Spleen (tissue), 11 donors: ENCODE measurements at regions not wholly inside any gene's neighbourhood (a gene's known extent, or its start where the extent isn't known, plus 50 kb on each side); places are given as distances from the start of the nearest gene placed in this dataset.

Experiments used
- DNase-seq: peaks from one replicate; pipeline ENCODE4 v3.0.0-alpha.2; 2020
- H3K27ac ChIP-seq, 8 donors: fragments of 200-600 bp; sonication (generic) in 7 of 8; 1 replicate in 4 of 8; 2 replicates in 4 of 8; pipeline versions ENCODE4 v1.5.0 to v1.8.0; 2016 to 2021; ENCODE audit warnings: inconsistent platforms in 4 of 8, mild to moderate bottlenecking in 4 of 8, moderate library complexity in 1 of 8
- H3K27me3 ChIP-seq, 7 donors: fragments of 200-600 bp; sonication (generic) in 6 of 7; replicated peaks in 1 of 7; 1 replicate in 4 of 7; 2 replicates in 3 of 7; pipeline versions ENCODE4 v1.5.0 to v1.8.0; 2016 to 2021; ENCODE audit warnings: inconsistent platforms in 3 of 7, mild to moderate bottlenecking in 1 of 7
- H3K36me3 ChIP-seq, 6 donors: fragments of 200-600 bp; sonication (generic) in 5 of 6; 1 replicate in 4 of 6; 2 replicates in 2 of 6; pipeline versions ENCODE4 v1.5.0 to v1.8.0; 2016 to 2021; ENCODE audit warnings: inconsistent platforms in 2 of 6
- H3K4me1 ChIP-seq, 6 donors: fragments of 200-600 bp; sonication (generic) in 5 of 6; 1 replicate in 3 of 6; 2 replicates in 3 of 6; pipeline versions ENCODE4 v1.5.0 to v1.8.0; 2016 to 2021; ENCODE audit warnings: inconsistent platforms in 3 of 6
- H3K4me3 ChIP-seq, 8 donors: fragments of 200-600 bp; sonication (generic) in 7 of 8; 1 replicate in 4 of 8; 2 replicates in 4 of 8; pipeline versions ENCODE4 v1.5.0 to v1.8.0; 2016 to 2021; ENCODE audit warnings: inconsistent platforms in 4 of 8, mild to moderate bottlenecking in 4 of 8, moderate library complexity in 2 of 8
- H3K9me3 ChIP-seq, 8 donors: fragments of 200-600 bp; sonication (generic) in 7 of 8; 1 replicate in 4 of 8; 2 replicates in 4 of 8; pipeline versions ENCODE4 v1.5.0 to v1.8.0; 2016 to 2021; ENCODE audit warnings: inconsistent platforms in 4 of 8
- POLR2A ChIP-seq, 3 donors: fragments of 450-650 bp; IDR thresholded peaks; one replicate each; pipeline ENCODE4 v1.5.1; 2017; ENCODE audit warnings: antibody characterized with exemption in 3 of 3, mild to moderate bottlenecking in 1 of 3
- POLR2AphosphoS5 ChIP-seq, 3 donors: sonication (generic); formaldehyde crosslinking; IDR thresholded peaks; one replicate each; pipeline ENCODE4 v1.5.1; 2017; ENCODE audit warnings: antibody characterized with exemption in 3 of 3
- WGBS, 5 donors: extraction: QIAGEN DNeasy Blood & Tissue Kit in 3 of 5; methylation state at CpG; one replicate each; pipeline versions ENCODE4 v1.1.5 to v1.1.7; 2013 to 2018; 5-methylcytosine and 5-hydroxymethylcytosine counted together
- intact Hi-C: fragments of 100-400 bp; cut with DNase I; formaldehyde crosslinking; loops from one replicate; pipeline ENCODE4 v1.15.0; 2023; ENCODE audit warnings: low total_unique reads
- TF ChIP-seq, protein P1 (sequence below), 11 experiments: fragments of 200-600 bp in 7 of 11; fragments of 450-650 bp in 4 of 11; sonication (generic) in 4 of 11; IDR thresholded peaks in 8 of 11; conservative IDR thresholded peaks in 3 of 11; 1 replicate in 7 of 11; 2 replicates in 4 of 11; pipeline versions ENCODE4 v1.4.0 to v1.8.0; 2016 to 2021; ENCODE audit warnings: antibody characterized with exemption in 11 of 11, inconsistent platforms in 4 of 11, mild to moderate bottlenecking in 1 of 11
- donor health status: healthy with polysubstance abuse.
- donor health status: DM: no; HTN: no; CAD: no; lungs with moderate emphysema.
- donor health status: DM: no; HTN: no; CAD: no.
- donor health status: Bipolar disorder and iron deficiency.
- donor health status: healthy.
- donor health status: DM: no; HTN: no; CAD: no.
- donor health status: DM: yes; HTN: yes; CAD: no.

DNA sequence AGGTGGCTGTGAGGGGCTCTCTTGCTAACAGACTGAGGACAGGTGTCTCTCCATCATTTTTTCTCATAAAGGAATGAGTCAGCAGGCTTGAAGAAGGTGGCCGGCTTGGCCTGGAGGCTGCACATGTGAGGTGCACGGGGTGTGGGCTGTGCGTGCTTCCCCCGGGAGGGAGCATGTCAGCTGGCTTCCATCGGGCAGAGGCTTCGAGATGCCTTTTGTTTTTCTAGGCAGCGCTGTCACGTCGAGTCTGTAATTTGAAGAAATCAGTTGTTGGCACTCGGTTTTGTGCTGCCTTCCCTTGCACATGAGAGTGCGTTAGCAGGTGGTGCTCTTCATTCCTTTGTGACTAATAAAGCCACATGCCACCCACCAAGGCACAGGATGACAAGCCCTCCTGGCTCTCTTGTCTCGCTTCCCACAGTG, 89.7 kb downstream of the NPIPB11 start:
- TF ChIP-seq POLR2A (IDR thresholded peaks at IDR 0.05) (no peak), POLR2AphosphoS5 (IDR thresholded peaks at IDR 0.05) (no peak)
- TF ChIP-seq, protein P1, sequence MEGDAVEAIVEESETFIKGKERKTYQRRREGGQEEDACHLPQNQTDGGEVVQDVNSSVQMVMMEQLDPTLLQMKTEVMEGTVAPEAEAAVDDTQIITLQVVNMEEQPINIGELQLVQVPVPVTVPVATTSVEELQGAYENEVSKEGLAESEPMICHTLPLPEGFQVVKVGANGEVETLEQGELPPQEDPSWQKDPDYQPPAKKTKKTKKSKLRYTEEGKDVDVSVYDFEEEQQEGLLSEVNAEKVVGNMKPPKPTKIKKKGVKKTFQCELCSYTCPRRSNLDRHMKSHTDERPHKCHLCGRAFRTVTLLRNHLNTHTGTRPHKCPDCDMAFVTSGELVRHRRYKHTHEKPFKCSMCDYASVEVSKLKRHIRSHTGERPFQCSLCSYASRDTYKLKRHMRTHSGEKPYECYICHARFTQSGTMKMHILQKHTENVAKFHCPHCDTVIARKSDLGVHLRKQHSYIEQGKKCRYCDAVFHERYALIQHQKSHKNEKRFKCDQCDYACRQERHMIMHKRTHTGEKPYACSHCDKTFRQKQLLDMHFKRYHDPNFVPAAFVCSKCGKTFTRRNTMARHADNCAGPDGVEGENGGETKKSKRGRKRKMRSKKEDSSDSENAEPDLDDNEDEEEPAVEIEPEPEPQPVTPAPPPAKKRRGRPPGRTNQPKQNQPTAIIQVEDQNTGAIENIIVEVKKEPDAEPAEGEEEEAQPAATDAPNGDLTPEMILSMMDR (IDR thresholded peaks at IDR 0.05 in 8 of 11, conservative IDR thresholded peaks at IDR 0.05 in 3 of 11): no peak
- Histone ChIP-seq H3K4me3 (no peak overlapping the region), H3K4me1 (peaks cover 5 to 19% (median 12%) of the 10 kb centered on the region in 6 donors), H3K27me3 (no peaks in the 10 kb centered on the region), H3K9me3 (no peaks in the 10 kb centered on the region), H3K36me3 (peaks cover 0 to 31% (median 2%) of the 10 kb centered on the region in 6 donors), H3K27ac (no peak overlapping the region)
- intact Hi-C loops: no loop called here
- no peak for DNase-seq
- 85 to 92% (median 89%) methylated on average over 12 of the region's 12 CpGs for WGBS, 5 donors

DNA sequence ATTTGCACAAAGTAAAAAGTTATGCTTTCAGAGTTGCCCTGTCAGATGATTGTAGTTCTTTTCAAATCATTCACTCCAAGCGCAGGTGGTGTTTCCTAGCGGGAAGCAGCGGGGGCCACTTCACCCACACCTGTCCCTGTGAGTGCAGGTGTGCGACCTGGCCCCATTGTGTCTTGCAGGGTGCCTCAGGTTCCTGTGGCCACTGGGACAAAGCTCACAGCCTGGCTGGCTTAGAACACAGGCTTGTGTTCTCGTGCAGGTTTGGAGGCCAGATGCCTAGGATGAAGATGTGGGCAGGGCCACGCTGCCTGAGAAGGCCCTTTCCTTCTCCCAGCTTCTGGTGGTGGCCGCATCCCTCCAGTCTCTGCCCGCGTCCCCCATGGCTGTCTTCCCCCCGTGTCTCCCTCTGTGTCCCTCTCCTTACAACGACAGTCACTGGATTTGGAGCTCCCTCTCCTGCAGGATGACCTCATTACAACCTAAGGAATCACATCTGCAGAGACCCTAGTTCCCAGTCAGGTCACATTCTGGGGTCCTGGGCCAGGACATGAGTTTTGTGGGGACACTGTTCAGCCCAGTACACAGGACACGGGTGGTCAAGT, 90.5 kb downstream of the NPIPB11 start:
- TF ChIP-seq, protein P1 (IDR thresholded peaks at IDR 0.05 in 8 of 11, conservative IDR thresholded peaks at IDR 0.05 in 3 of 11): no peak
- TF ChIP-seq POLR2A (IDR thresholded peaks at IDR 0.05): no peak
- no peak for TF ChIP-seq POLR2AphosphoS5 (IDR thresholded peaks at IDR 0.05)
- H3K36me3 ChIP-seq: peaks cover 0 to 27% (median under 1%) of the 10 kb centered on the region in 6 donors
- peaks cover 5 to 19% (median 12%) of the 10 kb centered on the region in 6 donors for H3K4me1 ChIP-seq
- H3K9me3 ChIP-seq: no peaks in the 10 kb centered on the region
- no peak overlapping the region for H3K27ac ChIP-seq
- 85 to 88% (median 86%) methylated on average over 10 to 12 of the region's 12 CpGs for WGBS, 5 donors
- no peak overlapping the region for H3K4me3 ChIP-seq
- no peaks in the 10 kb centered on the region for H3K27me3 ChIP-seq
- no peak for DNase-seq
- intact Hi-C loops: no loop called here

DNA sequence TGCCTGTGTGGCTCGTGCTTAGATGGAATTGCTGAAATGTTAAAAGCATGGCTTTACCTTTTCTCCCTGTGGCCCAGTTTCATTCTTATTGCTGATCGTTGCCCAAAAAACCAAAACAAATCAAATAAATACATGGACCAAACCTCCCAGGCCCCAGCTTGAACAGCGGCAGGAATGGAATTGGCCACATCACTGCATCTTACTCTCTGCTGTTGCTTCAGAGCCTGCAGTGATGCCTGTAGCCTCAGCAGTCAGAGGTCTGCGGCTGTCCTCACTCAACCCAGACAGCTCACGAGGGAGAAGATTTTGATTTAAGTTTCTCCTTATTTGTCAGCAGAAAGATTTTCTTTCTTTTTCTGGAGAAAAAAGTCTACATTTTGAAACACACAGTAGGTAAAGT, 91.5 kb downstream of the NPIPB11 start:
- DNase-seq: no peak
- intact Hi-C loops: no loop called here
- H3K9me3 ChIP-seq: no peaks in the 10 kb centered on the region
- H3K27ac ChIP-seq: no peak overlapping the region
- TF ChIP-seq, protein P1 (IDR thresholded peaks at IDR 0.05 in 8 of 11, conservative IDR thresholded peaks at IDR 0.05 in 3 of 11): no peak
- TF ChIP-seq POLR2A (IDR thresholded peaks at IDR 0.05) (no peak), POLR2AphosphoS5 (IDR thresholded peaks at IDR 0.05) (no peak)
- no peak overlapping the region for H3K4me3 ChIP-seq
- peaks cover 5 to 22% (median 12%) of the 10 kb centered on the region in 6 donors for H3K4me1 ChIP-seq
- no peaks in the 10 kb centered on the region for H3K27me3 ChIP-seq
- 85 to 95% (median 89%) methylated on average over 5 of the region's 5 CpGs for WGBS, 5 donors
- H3K36me3 ChIP-seq: peaks cover 0 to 20% (median 0%) of the 10 kb centered on the region in 6 donors

- TF ChIP-seq POLR2AphosphoS5 (IDR thresholded peaks at IDR 0.05) (no peak), POLR2A (IDR thresholded peaks at IDR 0.05) (no peak)
- TF ChIP-seq, protein P1 (IDR thresholded peaks at IDR 0.05 in 8 of 11, conservative IDR thresholded peaks at IDR 0.05 in 3 of 11): no peak
- peaks cover 0 to 20% (median 0%) of the 10 kb centered on the region in 6 donors for H3K36me3 ChIP-seq
- 91 to 96% (median 95%) methylated on average over 11 to 20 of the region's 20 CpGs for WGBS, 5 donors
- intact Hi-C loops: no loop called here
- peaks cover 5 to 25% (median 15%) of the 10 kb centered on the region in 6 donors for H3K4me1 ChIP-seq
- no peak overlapping the region for H3K4me3 ChIP-seq
- no peak overlapping the region for H3K27ac ChIP-seq
- H3K27me3 ChIP-seq: no peaks in the 10 kb centered on the region
- no peaks in the 10 kb centered on the region for H3K9me3 ChIP-seq
- no peak for DNase-seq
Observed at GRCh38 chr16:29314292-29314934, 92.1 kb downstream of the NPIPB11 start.
